B cell (primary cell): ENCODE measurements at regions not wholly inside any gene's neighbourhood (a gene's known extent, or its start where the extent isn't known, plus 50 kb on each side); places are given as distances from the start of the nearest gene placed in this dataset.

Experiments
- ATAC-seq: fragments of 200-7000 bp; cut with Tn5 transposase; one replicate; pipeline ENCODE4 v1.10.0; 2021; ENCODE audit warnings: low read depth, mild to moderate bottlenecking, moderate number of reproducible peaks, moderate library complexity
- CTCF ChIA-PET: fragments of 350-600 bp; sonication (Branson Sonifier 250); formaldehyde crosslinking; loops from one replicate; lab custom pipeline; 2021; ENCODE audit warnings: antibody characterized with exemption, inconsistent platforms; lab: Charles Lee
- POLR2A ChIA-PET: fragments of 350-600 bp; sonication (Branson Sonifier 250); formaldehyde crosslinking; loops from one replicate; lab custom pipeline; 2021; ENCODE audit warnings: antibody characterized with exemption; lab: Charles Lee
- DNase-seq: peaks from one replicate; pipeline ENCODE4 v3.0.0; 2013
- H2AFZ ChIP-seq: 2 replicates; pipeline ENCODE4 v1.6.1; 2012; ENCODE audit warnings: mild to moderate bottlenecking, low read depth, low read length; ENCODE audit not compliant: insufficient read depth, poor library complexity, severe bottlenecking
- H3K27ac ChIP-seq, 2 donors: 1 replicate in 1 of 2; 2 replicates in 1 of 2; pipeline ENCODE4 v1.5.1; 2012 to 2013; ENCODE audit warnings: low read length in 2 of 2, mild to moderate bottlenecking in 2 of 2, moderate library complexity in 1 of 2
- H3K27me3 ChIP-seq, 4 experiments: fragments of 200-600 bp in 1 of 4; sonication (generic) in 1 of 4; replicated peaks in 1 of 4; 1 replicate in 2 of 4; 2 replicates in 2 of 4; pipeline versions ENCODE4 v1.6.1 to v1.7.0; 2013 to 2016; ENCODE audit warnings: low read length in 3 of 4, mild to moderate bottlenecking in 2 of 4, mixed read lengths in 1 of 4, moderate library complexity in 1 of 4; ENCODE audit not compliant: insufficient read depth in 4 of 4, control insufficient read depth in 3 of 4; ENCODE audit errors: control extremely low read depth in 1 of 4
- H3K36me3 ChIP-seq, 2 experiments: replicated peaks in 1 of 2; 1 replicate in 1 of 2; 2 replicates in 1 of 2; pipeline versions ENCODE4 v1.6.1 to v1.7.1; 2013; ENCODE audit warnings: low read length in 1 of 2; ENCODE audit not compliant: insufficient read depth in 2 of 2, control insufficient read depth in 1 of 2; ENCODE audit errors: control extremely low read depth in 1 of 2, extremely low read depth in 1 of 2
- H3K4me1 ChIP-seq, 2 donors: fragments of 200-600 bp in 1 of 2; sonication (generic) in 1 of 2; 1 replicate in 1 of 2; 2 replicates in 1 of 2; pipeline versions ENCODE4 v1.5.1 to v1.6.1; 2013 to 2017; ENCODE audit warnings: low read length in 2 of 2; ENCODE audit not compliant: control insufficient read depth in 2 of 2, insufficient read depth in 2 of 2
- H3K4me2 ChIP-seq: replicated peaks from 2 replicates; pipeline ENCODE3; 2012; ENCODE audit warnings: mild to moderate bottlenecking, low read depth, low read length; ENCODE audit not compliant: poor library complexity, severe bottlenecking
- H3K4me3 ChIP-seq, 5 experiments: fragments of 200-600 bp in 1 of 5; sonication (generic) in 1 of 5; 1 replicate in 3 of 5; 2 replicates in 2 of 5; pipeline versions ENCODE4 v1.5.1 to v1.7.0; 2011 to 2016; ENCODE audit warnings: low read length in 4 of 5, mild to moderate bottlenecking in 4 of 5, low read depth in 2 of 5, control low read depth in 1 of 5, moderate library complexity in 1 of 5; ENCODE audit not compliant: insufficient read depth in 1 of 5; ENCODE audit errors: control extremely low read depth in 1 of 5, extremely low read depth in 1 of 5
- H3K79me2 ChIP-seq: fragments of 200-600 bp; sonication (generic); one replicate; pipeline ENCODE4 v1.6.0; 2016; ENCODE audit warnings: low read length; ENCODE audit not compliant: control insufficient read depth, insufficient read depth
- H3K9ac ChIP-seq: fragments of 200-600 bp; sonication (generic); 2 replicates; pipeline ENCODE4 v1.6.1; 2017; ENCODE audit warnings: mild to moderate bottlenecking, low read length, moderate library complexity
- H3K9me3 ChIP-seq, 3 donors: one replicate each; pipeline versions ENCODE4 v1.6.1 to v1.7.1; 2013; ENCODE audit warnings: low read length in 2 of 3; ENCODE audit not compliant: control insufficient read depth in 2 of 3, insufficient read depth in 1 of 3; ENCODE audit errors: control extremely low read depth in 1 of 3
- H4K20me1 ChIP-seq: 2 replicates; pipeline ENCODE4 v1.6.0; 2012; ENCODE audit warnings: mild to moderate bottlenecking, low read length; ENCODE audit not compliant: insufficient read depth, control insufficient read depth, poor library complexity, severe bottlenecking
- H3K27ac Mint-ChIP-seq: one replicate; pipeline ENCODE4 v1.8.0; 2021; ENCODE audit warnings: mixed read lengths
- H3K27me3 Mint-ChIP-seq: one replicate; pipeline ENCODE4 v1.8.0; 2021; ENCODE audit warnings: mixed read lengths
- H3K4me1 Mint-ChIP-seq: one replicate; pipeline ENCODE4 v1.8.0; 2021; ENCODE audit warnings: mixed read lengths
- H3K4me3 Mint-ChIP-seq: one replicate; pipeline ENCODE4 v1.8.0; 2021; ENCODE audit warnings: mixed read lengths
- H3K9me3 Mint-ChIP-seq: one replicate; pipeline ENCODE4 v1.8.0; 2022; ENCODE audit warnings: mixed read lengths; ENCODE audit not compliant: insufficient read depth
- CTCF ChIP-seq: fragments of 200-600 bp; IDR thresholded peaks from one replicate; pipeline ENCODE4 v1.8.0; 2022; ENCODE audit warnings: antibody characterized with exemption, mild to moderate bottlenecking
- EZH2 ChIP-seq: IDR thresholded peaks from 2 replicates; pipeline ENCODE4 v1.6.1; 2012; ENCODE audit warnings: borderline replicate concordance, low read depth, mild to moderate bottlenecking, moderate library complexity, low read length; ENCODE audit not compliant: insufficient read depth, poor library complexity, severe bottlenecking
- WGBS: methylation state at CpG from one replicate; pipeline ENCODE4 v1.1.5; 2013; ENCODE audit warnings: missing lambda C conversion rate; ENCODE audit not compliant: insufficient coverage; 5-methylcytosine and 5-hydroxymethylcytosine counted together
- intact Hi-C: fragments of 100-400 bp; cut with micrococcal nuclease; formaldehyde crosslinking; loops from one replicate; pipeline ENCODE4 v1.10.0; 2022

DNA sequence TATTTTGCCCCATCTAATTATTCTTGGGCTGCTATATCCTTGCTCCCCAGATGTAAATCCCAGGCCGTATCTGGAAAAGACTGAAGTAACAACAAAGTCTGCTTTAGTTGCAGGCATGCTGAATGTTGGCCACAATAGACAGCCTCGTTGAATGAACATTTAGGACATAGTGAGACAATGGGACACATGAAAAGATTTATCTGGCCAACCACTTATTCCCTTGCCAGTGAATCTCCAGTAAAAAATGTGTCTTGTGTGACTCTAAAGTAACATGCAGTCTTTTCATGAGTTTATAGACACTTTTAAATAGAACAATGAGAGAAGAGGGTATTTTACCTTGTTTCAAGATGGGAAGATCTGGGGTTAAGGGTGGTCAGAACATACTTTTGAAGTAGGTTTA lies 60.2 kb upstream of the STXBP6 start:
- no peak for DNase-seq
- 77% methylated on average over 2 of the region's 2 CpGs for WGBS

GRCh38 chr14:25108959-25109358 lies 59.0 kb upstream of the STXBP6 start:
- Histone ChIP-seq H4K20me1 (no peaks in the 10 kb centered on the region), H3K9ac (no peak overlapping the region), H2AFZ (no peak overlapping the region), H3K79me2 (no peaks in the 10 kb centered on the region), H3K4me1 (no peaks in the 10 kb centered on the region), H3K36me3 (no peaks in the 10 kb centered on the region), H3K9me3 (no peaks in the 10 kb centered on the region), H3K27ac (no peak overlapping the region), H3K27me3 (no peaks in the 10 kb centered on the region), H3K4me2 (no peak overlapping the region), H3K4me3 (no peak overlapping the region)
- TF ChIP-seq CTCF = no peak
- no peak for TF ChIP-seq EZH2
- H3K27ac Mint-ChIP-seq = no peak overlapping the region
- CTCF ChIA-PET = no interaction called here
- H3K4me3 Mint-ChIP-seq = no peak overlapping the region
- H3K9me3 Mint-ChIP-seq = no peaks in the 10 kb centered on the region
- POLR2A ChIA-PET = no interaction called here
- no peaks in the 10 kb centered on the region for H3K4me1 Mint-ChIP-seq
- peaks cover 11% of the 10 kb centered on the region for H3K27me3 Mint-ChIP-seq
- intact Hi-C loops = no loop called here
- ATAC-seq = no peak
- no peak for DNase-seq
- 73% methylated on average over 2 of the region's 2 CpGs for WGBS

More for the DNA sequence above, 60.2 kb upstream of the STXBP6 start:
- H2AFZ ChIP-seq = no peak overlapping the region
- TF ChIP-seq CTCF (no peak), EZH2 (no peak)
- no peaks in the 10 kb centered on the region for H3K36me3 ChIP-seq
- Mint-ChIP-seq H3K27me3 (peaks cover 16% of the 10 kb centered on the region), H3K4me1 (no peaks in the 10 kb centered on the region), H3K27ac (no peak overlapping the region), H3K9me3 (no peaks in the 10 kb centered on the region), H3K4me3 (no peak overlapping the region)
- ChIA-PET POLR2A (no interaction called here), CTCF (no interaction called here)
- H3K79me2 ChIP-seq = no peaks in the 10 kb centered on the region
- no peak overlapping the region for H3K4me3 ChIP-seq
- no peaks in the 10 kb centered on the region for H3K27me3 ChIP-seq
- intact Hi-C loops = no loop called here
- H3K9me3 ChIP-seq = no peaks in the 10 kb centered on the region
- no peak overlapping the region for H3K27ac ChIP-seq
- no peak for ATAC-seq
- no peak overlapping the region for H3K4me2 ChIP-seq
- no peak overlapping the region for H3K9ac ChIP-seq
- H3K4me1 ChIP-seq = no peaks in the 10 kb centered on the region
- no peaks in the 10 kb centered on the region for H4K20me1 ChIP-seq
